ENCODE measurements at regions not wholly inside any gene's neighbourhood (a gene's known extent, or its start where the extent isn't known, plus 50 kb on each side); places are given as distances from the start of the nearest gene placed in this dataset.

DNA sequence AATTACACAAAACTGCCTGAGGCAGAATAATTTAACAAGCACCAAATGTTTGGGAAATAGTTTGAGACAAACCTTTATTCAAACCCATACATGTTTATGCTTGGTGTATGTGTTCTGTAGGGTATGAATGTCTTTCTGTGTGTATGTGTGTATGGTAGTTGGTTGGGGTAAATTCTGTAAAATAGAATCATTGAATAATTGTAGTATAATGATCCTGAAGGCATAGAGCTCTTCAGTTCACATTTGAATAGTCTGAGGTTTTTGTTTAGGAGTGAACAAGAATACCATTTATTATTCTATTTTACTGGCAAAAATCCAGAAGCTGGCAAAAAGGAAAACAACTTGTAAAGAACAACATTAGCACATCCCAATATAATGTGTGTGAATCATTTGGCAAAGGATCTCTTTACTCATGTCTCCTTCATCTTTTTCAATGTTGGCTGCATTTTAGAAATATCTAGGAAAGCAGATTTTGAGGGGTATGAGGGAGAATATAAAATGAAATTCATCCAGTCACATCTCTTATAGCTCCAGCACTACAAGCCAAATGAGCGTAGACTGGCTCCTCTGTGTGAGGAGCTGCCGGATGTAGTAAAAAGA is 70.4 kb upstream of the XIST start:
- Histone ChIP-seq H2BK20ac (ENCODE audit: low read depth, low read length, poor library complexity, severe bottlenecking) (no peak overlapping the region), H4K5ac (ENCODE audit: insufficient read length, low read depth, low read length) (no peak overlapping the region), H3K23me2 (ENCODE audit: insufficient read length, low read depth, low read length, poor library complexity, severe bottlenecking) (no peaks in the 10 kb centered on the region), H2BK120ac (ENCODE audit: low read depth, low read length, poor library complexity, severe bottlenecking) (no peak overlapping the region), H2AK5ac (ENCODE audit: insufficient read length, low read length) (no peak overlapping the region), H2BK5ac (ENCODE audit: insufficient read length, low read length) (no peak overlapping the region), H3K56ac (ENCODE audit: insufficient read length, low read depth, low read length) (no peak overlapping the region), H3K27ac (ENCODE audit: insufficient read length, low read depth, low read length) (no peak overlapping the region), H3K4me2 (ENCODE audit: insufficient read depth, insufficient read length, low read length) (no peak overlapping the region), H4K20me1 (ENCODE audit: control insufficient read depth, insufficient read depth, insufficient read length) (no peaks in the 10 kb centered on the region), H4K91ac (ENCODE audit: insufficient read length, low read depth, low read length) (no peak overlapping the region), H3K79me2 (ENCODE audit: insufficient read depth, low read length) (no peaks in the 10 kb centered on the region), H3K14ac (ENCODE audit: insufficient read depth, low read length) (no peak overlapping the region), H3K23ac (ENCODE audit: insufficient read length, low read depth, low read length) (no peak overlapping the region), H2BK15ac (ENCODE audit: low read depth, low read length) (no peak overlapping the region), H3K4ac (ENCODE audit: low read depth, low read length) (no peak overlapping the region), H4K8ac (replicated peaks; ENCODE audit: insufficient read length, low read depth, low read length) (no peak overlapping the region), H3K9ac (ENCODE audit: extremely low read depth, insufficient read length, low read length) (no peak overlapping the region), H3K4me1 (ENCODE audit: insufficient read depth, low read length) (no peaks in the 10 kb centered on the region), H2AFZ (ENCODE audit: low read length) (no peak overlapping the region), H3K27me3 (ENCODE audit: insufficient read depth, low read length) (no peaks in the 10 kb centered on the region), H2BK12ac (ENCODE audit: insufficient read length, low read depth, low read length) (no peak overlapping the region), H3K18ac (ENCODE audit: insufficient read length, low read depth, low read length) (no peak overlapping the region), H3T11ph (ENCODE audit: low read length) (no peak overlapping the region), H3K79me1 (ENCODE audit: insufficient read depth, low read depth, low read length, poor library complexity, severe bottlenecking) (no peaks in the 10 kb centered on the region), H3K9me3 (ENCODE audit: control insufficient read depth, low read depth, low read length) (no peaks in the 10 kb centered on the region)
- peaks cover 9 to 15% of the 10 kb centered on the region in 2 experiments for H3K4me1 Mint-ChIP-seq
- no CpG with 5 or more reads among the region's 2 CpGs for WGBS (ENCODE audit: extremely low coverage, insufficient read length, low lambda C conversion rate)
- TF ChIP-seq, protein P1, sequence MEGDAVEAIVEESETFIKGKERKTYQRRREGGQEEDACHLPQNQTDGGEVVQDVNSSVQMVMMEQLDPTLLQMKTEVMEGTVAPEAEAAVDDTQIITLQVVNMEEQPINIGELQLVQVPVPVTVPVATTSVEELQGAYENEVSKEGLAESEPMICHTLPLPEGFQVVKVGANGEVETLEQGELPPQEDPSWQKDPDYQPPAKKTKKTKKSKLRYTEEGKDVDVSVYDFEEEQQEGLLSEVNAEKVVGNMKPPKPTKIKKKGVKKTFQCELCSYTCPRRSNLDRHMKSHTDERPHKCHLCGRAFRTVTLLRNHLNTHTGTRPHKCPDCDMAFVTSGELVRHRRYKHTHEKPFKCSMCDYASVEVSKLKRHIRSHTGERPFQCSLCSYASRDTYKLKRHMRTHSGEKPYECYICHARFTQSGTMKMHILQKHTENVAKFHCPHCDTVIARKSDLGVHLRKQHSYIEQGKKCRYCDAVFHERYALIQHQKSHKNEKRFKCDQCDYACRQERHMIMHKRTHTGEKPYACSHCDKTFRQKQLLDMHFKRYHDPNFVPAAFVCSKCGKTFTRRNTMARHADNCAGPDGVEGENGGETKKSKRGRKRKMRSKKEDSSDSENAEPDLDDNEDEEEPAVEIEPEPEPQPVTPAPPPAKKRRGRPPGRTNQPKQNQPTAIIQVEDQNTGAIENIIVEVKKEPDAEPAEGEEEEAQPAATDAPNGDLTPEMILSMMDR (conservative IDR thresholded peaks at IDR 0.05): no peak
- peaks cover 0 to 3% of the 10 kb centered on the region in 2 experiments; a peak in 4 of 5 replicates for H3K9me3 Mint-ChIP-seq
- H3K27me3 Mint-ChIP-seq (ENCODE audit: low read depth): no peaks in the 10 kb centered on the region; the same call in 1 of the 2 replicates
- peaks cover 0 to 4% (median 3%) of the 10 kb centered on the region in 3 experiments; a peak in 2 of 7 replicates for H3K36me3 Mint-ChIP-seq (ENCODE audit: insufficient read depth in 1 of 3, low read depth in 3 of 3)
- no peak overlapping the region for H3K27ac Mint-ChIP-seq
- H3K4me3 Mint-ChIP-seq: no peak overlapping the region
- no peak for DNase-seq

Data from H9 (cell line).